ENCODE measurements at regions not wholly inside any gene's neighbourhood (a gene's known extent, or its start where the extent isn't known, plus 50 kb on each side); places are given as distances from the start of the nearest gene placed in this dataset.
"Not testable (repeated sequence)": the region's sequence is repeated elsewhere in the genome, so short reads cannot be mapped to it uniquely, and the experiment has no call there.

- not testable (repeated sequence) for DNase-seq
Observed at GRCh38 chrX:83749736-83750135, 111.2 kb upstream of the CYLC1 start.

- DNase-seq, result not testable (repeated sequence)
Observed at GRCh38 chrX:83750451-83750850, 110.5 kb upstream of the CYLC1 start.

GRCh38 chrX:83759872-83760271, 101.1 kb upstream of the CYLC1 start:
- no peak for TF ChIP-seq POLR2A (IDR thresholded peaks at IDR 0.05; ENCODE audit: low read length)
- no peak for TF ChIP-seq GATA1 (IDR thresholded peaks at IDR 0.05; ENCODE audit: low read depth, low read length)
- peak; percentile 0 for DNase-seq

- TF ChIP-seq POLR2A (IDR thresholded peaks at IDR 0.05; ENCODE audit: low read length) (no peak), GATA1 (IDR thresholded peaks at IDR 0.05; ENCODE audit: low read depth, low read length) (no peak)
- DNase-seq, result no peak
Observed at GRCh38 chrX:83771664-83772063, 89.3 kb upstream of the CYLC1 start.

Measured in erythroblast (primary cell).